ENCODE measurements at regions not wholly inside any gene's neighbourhood (a gene's known extent, or its start where the extent isn't known, plus 50 kb on each side); places are given as distances from the start of the nearest gene placed in this dataset.

DNA sequence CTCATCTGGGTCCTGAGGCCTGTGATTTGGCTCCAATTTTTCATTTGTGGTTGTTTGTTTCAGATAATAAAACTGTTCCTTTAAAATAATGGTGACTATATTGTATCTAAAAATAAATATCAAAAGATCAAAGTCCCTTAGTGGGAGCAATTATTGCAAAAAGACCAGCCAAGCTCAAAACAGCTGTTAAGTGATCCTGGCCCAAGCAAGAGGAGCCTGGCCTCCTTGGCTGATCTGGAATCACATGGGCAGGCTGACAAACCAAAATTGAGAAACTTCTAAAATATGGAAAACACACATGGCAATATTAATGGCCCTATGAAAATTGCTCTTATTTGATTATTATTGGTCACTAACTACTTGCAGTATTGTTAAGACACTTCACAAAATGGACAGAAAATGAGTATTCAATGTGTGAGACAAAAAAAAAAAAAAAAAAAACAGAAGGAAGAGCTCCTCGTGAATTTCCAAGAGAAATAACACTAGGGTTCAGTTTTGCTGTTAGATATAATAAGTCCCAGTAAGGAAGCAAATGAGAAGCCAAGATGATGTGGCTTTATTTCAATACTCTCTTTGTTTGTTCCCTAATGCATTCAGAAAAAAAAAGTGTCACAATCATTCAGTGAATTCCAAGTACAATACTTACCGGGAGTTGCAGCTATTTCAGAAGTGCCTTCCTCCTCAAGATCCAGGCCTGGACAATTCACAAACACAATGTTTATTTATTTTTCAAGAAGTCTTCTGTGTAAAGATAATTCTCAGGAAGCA, 105.1 kb downstream of the SEC16B start:
- TF ChIP-seq REST (IDR thresholded peaks at IDR 0.05; ENCODE audit: insufficient replicate concordance, low read depth) = no peak
- TF ChIP-seq, protein P1, sequence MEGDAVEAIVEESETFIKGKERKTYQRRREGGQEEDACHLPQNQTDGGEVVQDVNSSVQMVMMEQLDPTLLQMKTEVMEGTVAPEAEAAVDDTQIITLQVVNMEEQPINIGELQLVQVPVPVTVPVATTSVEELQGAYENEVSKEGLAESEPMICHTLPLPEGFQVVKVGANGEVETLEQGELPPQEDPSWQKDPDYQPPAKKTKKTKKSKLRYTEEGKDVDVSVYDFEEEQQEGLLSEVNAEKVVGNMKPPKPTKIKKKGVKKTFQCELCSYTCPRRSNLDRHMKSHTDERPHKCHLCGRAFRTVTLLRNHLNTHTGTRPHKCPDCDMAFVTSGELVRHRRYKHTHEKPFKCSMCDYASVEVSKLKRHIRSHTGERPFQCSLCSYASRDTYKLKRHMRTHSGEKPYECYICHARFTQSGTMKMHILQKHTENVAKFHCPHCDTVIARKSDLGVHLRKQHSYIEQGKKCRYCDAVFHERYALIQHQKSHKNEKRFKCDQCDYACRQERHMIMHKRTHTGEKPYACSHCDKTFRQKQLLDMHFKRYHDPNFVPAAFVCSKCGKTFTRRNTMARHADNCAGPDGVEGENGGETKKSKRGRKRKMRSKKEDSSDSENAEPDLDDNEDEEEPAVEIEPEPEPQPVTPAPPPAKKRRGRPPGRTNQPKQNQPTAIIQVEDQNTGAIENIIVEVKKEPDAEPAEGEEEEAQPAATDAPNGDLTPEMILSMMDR (IDR thresholded peaks at IDR 0.05; ENCODE audit: insufficient read depth, low read length) = no peak
- TF ChIP-seq SPI1 (IDR thresholded peaks at IDR 0.05; ENCODE audit: borderline replicate concordance, low read depth) = no peak
- no peak for TF ChIP-seq GABPA (IDR thresholded peaks at IDR 0.05; ENCODE audit: low read depth)
- no peak for TF ChIP-seq POLR2AphosphoS5 (IDR thresholded peaks at IDR 0.05; ENCODE audit: low read depth)
- H3K27me3 ChIP-seq (ENCODE audit: insufficient read depth, poor library complexity, severe bottlenecking) = no peaks in the 10 kb centered on the region
- H3K27ac ChIP-seq (replicated peaks) = no peak overlapping the region
- DNase-seq (ENCODE audit: low read depth in 1 of 2, low spot score in 1 of 2) = no peak
- H3K4me3 ChIP-seq (replicated peaks; ENCODE audit: insufficient read depth, low read length) = no peak overlapping the region

GRCh38 chr1:177863796-177864195, 106.1 kb downstream of the SEC16B start:
- no peak for TF ChIP-seq POLR2AphosphoS5 (IDR thresholded peaks at IDR 0.05; ENCODE audit: low read depth)
- TF ChIP-seq, protein P1 (IDR thresholded peaks at IDR 0.05; ENCODE audit: insufficient read depth, low read length) = no peak
- TF ChIP-seq REST (IDR thresholded peaks at IDR 0.05; ENCODE audit: insufficient replicate concordance, low read depth) = no peak
- no peak for TF ChIP-seq SPI1 (IDR thresholded peaks at IDR 0.05; ENCODE audit: borderline replicate concordance, low read depth)
- Histone ChIP-seq H3K4me3 (replicated peaks; ENCODE audit: insufficient read depth, low read length) (no peak overlapping the region), H3K27ac (replicated peaks) (no peak overlapping the region), H3K27me3 (ENCODE audit: insufficient read depth, poor library complexity, severe bottlenecking) (no peaks in the 10 kb centered on the region)
- DNase-seq (ENCODE audit: low read depth in 1 of 2, low spot score in 1 of 2) = no peak

DNA sequence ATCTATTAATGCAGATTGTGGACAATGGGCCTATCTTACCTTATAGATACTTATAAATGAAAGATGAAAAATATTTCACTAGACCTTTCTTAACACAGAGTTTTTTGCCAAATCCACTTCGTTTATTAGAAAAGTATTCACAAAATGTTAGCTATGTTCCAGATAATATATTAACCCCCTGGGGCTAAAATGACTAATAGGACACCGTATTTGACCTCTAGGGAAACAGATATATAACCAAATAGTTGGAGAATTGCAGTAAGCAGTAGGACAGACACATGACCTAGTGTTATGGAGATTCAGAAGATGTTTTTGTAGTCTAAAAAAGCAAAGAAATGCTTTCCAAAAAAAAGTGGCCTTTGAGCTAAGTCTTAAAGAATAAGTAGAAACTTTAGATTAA, 106.9 kb downstream of the SEC16B start:
- TF ChIP-seq SPI1 (IDR thresholded peaks at IDR 0.05; ENCODE audit: borderline replicate concordance, low read depth) = no peak
- TF ChIP-seq, protein P1 (IDR thresholded peaks at IDR 0.05; ENCODE audit: insufficient read depth, low read length) = no peak
- TF ChIP-seq GABPA (IDR thresholded peaks at IDR 0.05; ENCODE audit: low read depth) = no peak
- TF ChIP-seq POLR2AphosphoS5 (IDR thresholded peaks at IDR 0.05; ENCODE audit: low read depth) = no peak
- no peak for TF ChIP-seq REST (IDR thresholded peaks at IDR 0.05; ENCODE audit: insufficient replicate concordance, low read depth)
- Histone ChIP-seq H3K4me3 (replicated peaks; ENCODE audit: insufficient read depth, low read length) (no peak overlapping the region), H3K27ac (replicated peaks) (no peak overlapping the region), H3K27me3 (ENCODE audit: insufficient read depth, poor library complexity, severe bottlenecking) (no peaks in the 10 kb centered on the region)
- DNase-seq (ENCODE audit: low read depth in 1 of 2, low spot score in 1 of 2) = no peak
